K562 (cell line): ENCODE measurements at regions not wholly inside any gene's neighbourhood (a gene's known extent, or its start where the extent isn't known, plus 50 kb on each side); places are given as distances from the start of the nearest gene placed in this dataset.

ENCODE experiments used
- ATAC-seq: fragments of 200-7000 bp; cut with Tn5 transposase; 3 replicates; pipeline ENCODE4 v1.9.1; 2020; ENCODE audit warnings: moderate library complexity
- BruUV-seq: library from RNA; stranded (reverse); fragments of 400-500 nt; replicated peaks from 2 replicates; lab custom pipeline; 2021; lab: Mats Ljungman, UMichigan
- CTCF ChIA-PET: fragments of 300-600 bp; formaldehyde crosslinking; extraction: SDS; loops from one replicate; lab custom pipeline; 2021; ENCODE audit warnings: low intra/inter-chr PET ratio; lab: Yijun Ruan, JAX
- POLR2A ChIA-PET: fragments of 300-600, 350-650 bp; sonication (Branson Sonifier 250); formaldehyde crosslinking; extraction: SDS; loops from one replicate; lab custom pipeline; 2021; ENCODE audit warnings: antibody characterized with exemption, inconsistent platforms; lab: Yijun Ruan, JAX
- DNase-seq, 4 experiments: peaks; one replicate each; pipeline versions ENCODE4 v3.0.0 to v3.0.0-alpha.2; 2011 to 2018; ENCODE audit warnings: low spot score in 3 of 4, mixed read lengths in 3 of 4; ENCODE audit errors: extremely low read depth in 1 of 4
- FAIRE-seq: peaks from 2 replicates; lab custom pipeline; 2011; peaks lifted over from hg19 to GRCh38; lab: Jason Lieb, UNC
- H2AFZ ChIP-seq: 2 replicates; pipeline ENCODE4 v1.6.0; 2011; ENCODE audit warnings: low read depth, low read length, control low read depth, inconsistent platforms
- H3K27ac ChIP-seq: fragments of 200-600 bp; 3 replicates; pipeline ENCODE4 v1.8.0; 2011; ENCODE audit warnings: low read depth, mild to moderate bottlenecking, control low read depth, inconsistent platforms, low read length, moderate library complexity, mixed read lengths; ENCODE audit errors: extremely low read depth
- H3K27me3 ChIP-seq, 2 experiments: fragments of 300-600 bp in 1 of 2; 2 replicates in 1 of 2; 3 replicates in 1 of 2; pipeline versions ENCODE4 v1.6.0 to v1.8.0; 2011; ENCODE audit warnings: inconsistent platforms in 2 of 2, low read length in 2 of 2, mild to moderate bottlenecking in 1 of 2, mixed read lengths in 1 of 2, moderate library complexity in 1 of 2; ENCODE audit not compliant: control insufficient read depth in 2 of 2, insufficient read depth in 2 of 2
- H3K36me3 ChIP-seq: fragments of 300-600 bp; 3 replicates; pipeline ENCODE4 v1.8.0; 2011; ENCODE audit warnings: mild to moderate bottlenecking, low read length, inconsistent platforms; ENCODE audit not compliant: control insufficient read depth, insufficient read depth
- H3K4me1 ChIP-seq, 2 experiments: fragments of 200-600 bp in 1 of 2; replicated peaks in 1 of 2; 2 replicates in 1 of 2; 3 replicates in 1 of 2; pipeline versions ENCODE4 v1.5.1 to v1.8.0; 2011; ENCODE audit warnings: inconsistent platforms in 2 of 2, low read length in 2 of 2, mild to moderate bottlenecking in 1 of 2, mixed read lengths in 1 of 2, moderate library complexity in 1 of 2; ENCODE audit not compliant: control insufficient read depth in 2 of 2, insufficient read depth in 2 of 2
- H3K4me2 ChIP-seq: 2 replicates; pipeline ENCODE4 v1.6.1; 2011; ENCODE audit warnings: low read length, control low read depth, inconsistent platforms, mixed read lengths; ENCODE audit not compliant: insufficient read depth
- H3K4me3 ChIP-seq: fragments of 200-600 bp; sonication (generic), shearing (Covaris generic); 2 replicates; pipeline ENCODE4 v1.5.1; 2016; ENCODE audit warnings: control low read depth, inconsistent platforms
- H3K79me2 ChIP-seq: fragments of 200-600 bp; 3 replicates; pipeline ENCODE4 v1.8.0; 2011; ENCODE audit warnings: low read length, inconsistent platforms; ENCODE audit not compliant: control insufficient read depth, insufficient read depth
- H3K9ac ChIP-seq, 2 experiments: 2 replicates each; pipeline versions ENCODE4 v1.6.0 to v1.6.1; 2011; ENCODE audit warnings: low read depth in 2 of 2, low read length in 2 of 2, control low read depth in 1 of 2, inconsistent platforms in 1 of 2, mild to moderate bottlenecking in 1 of 2, mixed read lengths in 1 of 2; ENCODE audit not compliant: insufficient read depth in 1 of 2
- H3K9me1 ChIP-seq: one replicate; pipeline ENCODE4 v1.6.0; 2011; ENCODE audit warnings: inconsistent platforms, mild to moderate bottlenecking, low read length, moderate library complexity; ENCODE audit not compliant: control insufficient read depth, insufficient read depth
- H3K9me3 ChIP-seq: replicated peaks from 2 replicates; pipeline ENCODE4 v1.5.1; 2011; ENCODE audit warnings: low read depth, low read length, inconsistent platforms; ENCODE audit not compliant: control insufficient read depth, insufficient read depth
- H4K20me1 ChIP-seq: replicated peaks from 2 replicates; pipeline ENCODE4 v1.6.1; 2011; ENCODE audit warnings: low read length, inconsistent platforms, mixed read lengths; ENCODE audit not compliant: control insufficient read depth, insufficient read depth
- C11orf30 ChIP-seq: fragments of 450-650 bp; IDR thresholded peaks from 2 replicates; pipeline ENCODE4 v1.6.1; 2016; ENCODE audit warnings: low read depth, mild to moderate bottlenecking
- EGR1 ChIP-seq: fragments of 450-650 bp; conservative IDR thresholded peaks from 2 replicates; pipeline ENCODE4 v1.6.1; 2017; ENCODE audit warnings: mild to moderate bottlenecking
- MAFF ChIP-seq: IDR thresholded peaks from 2 replicates; pipeline ENCODE4 v1.6.1; 2012; ENCODE audit warnings: low read length, improper control_type of control experiment
- MAFG ChIP-seq: fragments of 450-650 bp; conservative IDR thresholded peaks from 2 replicates; pipeline ENCODE4 v1.6.1; 2016; ENCODE audit warnings: missing genetic modification characterization, missing compliant biosample characterization
- MAFK ChIP-seq: IDR thresholded peaks from 2 replicates; pipeline ENCODE4 v1.6.1; 2011; ENCODE audit warnings: low read length, improper control_type of control experiment
- MED1 ChIP-seq: sonication (generic); formaldehyde crosslinking; IDR thresholded peaks from 2 replicates; pipeline ENCODE4 v1.8.1; 2023; ENCODE audit warnings: missing genetic modification reagents, borderline replicate concordance
- RAD51 ChIP-seq: fragments of 450-650 bp; IDR thresholded peaks from 2 replicates; pipeline ENCODE4 v1.7.1; 2016; ENCODE audit warnings: low read depth, mild to moderate bottlenecking, borderline replicate concordance
- TFE3 ChIP-seq: fragments of 450-650 bp; formaldehyde crosslinking; IDR thresholded peaks from 2 replicates; pipeline ENCODE4 v1.4.0; 2020; ENCODE audit warnings: mild to moderate bottlenecking, mixed read lengths
- ZNF197 ChIP-seq: fragments of 200-800 bp; sonication (Bioruptor generic); IDR thresholded peaks from 2 replicates; pipeline ENCODE4 v1.6.1; 2016; ENCODE audit warnings: low read depth, missing genetic modification characterization, missing compliant biosample characterization
- ZNF316 ChIP-seq: fragments of 450-650 bp; IDR thresholded peaks from 2 replicates; pipeline ENCODE4 v1.6.1; 2016
- ZNF589 ChIP-seq: fragments of 200-800 bp; sonication (Bioruptor generic); IDR thresholded peaks from 2 replicates; pipeline ENCODE4 v1.6.1; 2016; ENCODE audit warnings: low read depth, missing genetic modification characterization, missing compliant biosample characterization
- ZNF780A ChIP-seq: fragments of 250-450 bp; sonication (Bioruptor Pico); IDR thresholded peaks from 2 replicates; pipeline ENCODE4 v1.5.0; 2021; ENCODE audit warnings: mild to moderate bottlenecking
- WGBS: fragments of 100-300 bp; shearing (Covaris generic); methylation state at CpG from one replicate; pipeline ENCODE4 v1.1.6; 2016; ENCODE audit warnings: low coverage, mixed read lengths; ENCODE audit not compliant: insufficient coverage; ENCODE audit errors: missing lambda C conversion rate; 5-methylcytosine and 5-hydroxymethylcytosine counted together
- in situ Hi-C: fragments of 300-500 bp; cut with MboI; formaldehyde crosslinking; loops from 4 replicates; pipeline ENCODE4 v1.15.0; 2018; ENCODE audit warnings: inconsistent platforms, mixed read lengths
- intact Hi-C: fragments of 100-400 bp; cut with micrococcal nuclease; formaldehyde crosslinking; loops from 2 replicates; pipeline ENCODE4 v1.14.2; 2022

GRCh38 chr10:121213437-121213836, 362.3 kb downstream of the WDR11 start:
- Histone ChIP-seq H2AFZ (no peak overlapping the region), H3K4me2 (no peak overlapping the region), H4K20me1 (no peaks in the 10 kb centered on the region), H3K27ac (no peak overlapping the region), H3K79me2 (no peaks in the 10 kb centered on the region), H3K27me3 (no peaks in the 10 kb centered on the region), H3K4me1 (no peaks in the 10 kb centered on the region), H3K36me3 (no peaks in the 10 kb centered on the region)
- POLR2A ChIA-PET: no interaction called here
- BruUV-seq: no TSS peak
- in situ Hi-C loops: no loop called here
- FAIRE-seq (no peak), ATAC-seq (no peak)
- CTCF ChIA-PET: no interaction called here
- no peak for TF ChIP-seq ZNF197 (CRISPR knock-in tag)
- no peak for TF ChIP-seq MED1
- peak; percentile 87 for TF ChIP-seq MAFF
- TF ChIP-seq MAFG (tag): peak; percentile 71
- peak; percentile 73 for TF ChIP-seq ZNF316
- TF ChIP-seq C11orf30: peak; percentile 51; the same call in 1 of the 2 replicates
- TF ChIP-seq EGR1: no peak
- no peak for TF ChIP-seq ZNF589 (CRISPR knock-in tag)
- TF ChIP-seq MAFK: peak; percentile 85
- TF ChIP-seq, all 486 proteins: peak for 5
- no peaks in the 10 kb centered on the region for H3K9me1 ChIP-seq
- H3K9me3 ChIP-seq: no peaks in the 10 kb centered on the region
- WGBS: 2% methylated on average over 4 of the region's 4 CpGs
- no peak overlapping the region for H3K9ac ChIP-seq
- no peak overlapping the region for H3K4me3 ChIP-seq
- intact Hi-C loops: no loop called here
- no peak for DNase-seq

DNA sequence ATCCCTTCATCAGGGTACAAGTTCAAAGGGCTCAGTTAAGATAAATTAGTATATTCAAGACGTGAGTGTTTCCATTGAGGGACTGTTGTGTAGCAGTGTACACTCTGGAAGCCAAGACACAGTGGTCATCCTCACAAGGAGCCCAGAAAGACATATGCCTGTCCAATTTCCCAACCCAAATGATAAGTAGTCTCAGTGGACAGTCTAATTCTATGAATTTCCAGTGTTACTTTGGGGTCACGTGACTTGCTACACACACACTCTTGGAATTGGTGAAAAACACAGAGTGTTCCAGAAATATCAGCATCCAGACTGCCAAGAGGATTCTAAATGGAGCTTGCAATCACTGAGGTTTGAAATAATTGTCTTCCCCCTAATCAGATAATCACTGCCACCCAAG, 365.1 kb downstream of the WDR11 start:
- intact Hi-C loops: no loop called here
- CTCF ChIA-PET: no interaction called here

More for the DNA sequence above, 365.1 kb downstream of the WDR11 start:
- TF ChIP-seq RAD51 (peak; percentile 52), TFE3 (peak; percentile 79), ZNF780A (CRISPR knock-in tag) (no peak)
- H3K9me1 ChIP-seq: no peaks in the 10 kb centered on the region
- no peaks in the 10 kb centered on the region for H3K4me1 ChIP-seq
- no peak for DNase-seq
- H3K27me3 ChIP-seq: no peaks in the 10 kb centered on the region
- POLR2A ChIA-PET: no interaction called here
- no TSS peak for BruUV-seq
- no peaks in the 10 kb centered on the region for H3K79me2 ChIP-seq
- no peak overlapping the region for H2AFZ ChIP-seq
- H3K4me2 ChIP-seq: no peak overlapping the region
- no peak overlapping the region for H3K4me3 ChIP-seq
- H3K9me3 ChIP-seq: no peaks in the 10 kb centered on the region
- H3K36me3 ChIP-seq: no peaks in the 10 kb centered on the region
- in situ Hi-C loops: no loop called here
- FAIRE-seq: no peak
- no peak overlapping the region for H3K27ac ChIP-seq
- 0% methylated on average over 2 of the region's 2 CpGs for WGBS
- ATAC-seq: no peak
- H3K9ac ChIP-seq: no peak overlapping the region
- H4K20me1 ChIP-seq: no peaks in the 10 kb centered on the region
